HepG2 (cell line): ENCODE measurements at regions not wholly inside any gene's neighbourhood (a gene's known extent, or its start where the extent isn't known, plus 50 kb on each side); places are given as distances from the start of the nearest gene placed in this dataset.
A peak's percentile ranks its signal among the peaks of the same experiment; 100 is the strongest.

Source experiments
- ARID3A ChIP-seq: IDR thresholded peaks from 2 replicates; pipeline ENCODE4 v1.6.1; 2012; ENCODE audit warnings: low read depth, low read length, improper control_type of control experiment
- BCL6 ChIP-seq: IDR thresholded peaks from 2 replicates; pipeline ENCODE4 v1.6.1; 2016; ENCODE audit warnings: missing genetic modification reagents, missing compliant biosample characterization
- CC2D1A ChIP-seq: sonication (generic); formaldehyde crosslinking; IDR thresholded peaks from 2 replicates; pipeline ENCODE4 v1.8.1; 2023; ENCODE audit warnings: mild to moderate bottlenecking, missing genetic modification reagents
- CHD2 ChIP-seq: IDR thresholded peaks from 2 replicates; pipeline ENCODE4 v1.6.1; 2011; ENCODE audit warnings: low read depth, low read length, improper control_type of control experiment
- FOXJ3 ChIP-seq: sonication (generic); formaldehyde crosslinking; IDR thresholded peaks from 2 replicates; pipeline ENCODE4 v1.4.0; 2020; ENCODE audit warnings: missing genetic modification reagents, mild to moderate bottlenecking, borderline replicate concordance
- HOMEZ ChIP-seq: IDR thresholded peaks from 2 replicates; pipeline ENCODE4 v1.6.1; 2016; ENCODE audit warnings: low read depth
- IKZF1 ChIP-seq: fragments of 450-650 bp; IDR thresholded peaks from 2 replicates; pipeline ENCODE4 v1.7.1; 2016
- JUN ChIP-seq: sonication (generic); formaldehyde crosslinking; IDR thresholded peaks from 2 replicates; pipeline ENCODE4 v1.4.0; 2020; ENCODE audit warnings: mild to moderate bottlenecking, missing genetic modification reagents
- MTF2 ChIP-seq: sonication (generic); formaldehyde crosslinking; IDR thresholded peaks from 2 replicates; pipeline ENCODE4 v1.5.0; 2020; ENCODE audit warnings: missing genetic modification reagents, borderline replicate concordance
- NCOA2 ChIP-seq: sonication (generic); formaldehyde crosslinking; IDR thresholded peaks from 2 replicates; pipeline ENCODE4 v1.8.0; 2022; ENCODE audit warnings: inconsistent platforms
- NFIC ChIP-seq: IDR thresholded peaks from 2 replicates; pipeline ENCODE4 v1.6.1; 2012; ENCODE audit warnings: mild to moderate bottlenecking, low read length, inconsistent platforms
- NR2F6 ChIP-seq, 2 experiments: IDR thresholded peaks; 2 replicates each; pipeline ENCODE4 v1.6.1; 2016; ENCODE audit warnings: antibody characterized with exemption in 1 of 2, mild to moderate bottlenecking in 1 of 2
- RXRA ChIP-seq: sonication (generic); formaldehyde crosslinking; IDR thresholded peaks from 2 replicates; pipeline ENCODE4 v1.5.1; 2020; ENCODE audit warnings: missing genetic modification reagents
- SKI ChIP-seq: fragments of 450-650 bp; IDR thresholded peaks from one replicate; pipeline ENCODE4 v1.6.1; 2018; ENCODE audit warnings: mild to moderate bottlenecking; ENCODE audit not compliant: partially characterized antibody
- SOX13 ChIP-seq, 3 experiments: fragments of 450-650 bp in 1 of 3; sonication (generic) in 1 of 3; formaldehyde crosslinking in 1 of 3; IDR thresholded peaks in 2 of 3; conservative IDR thresholded peaks in 1 of 3; 2 replicates each; pipeline versions ENCODE4 v1.5.0 to v1.6.1; 2016 to 2020; ENCODE audit warnings: antibody characterized with exemption in 1 of 3, mild to moderate bottlenecking in 1 of 3, missing compliant biosample characterization in 1 of 3, missing genetic modification reagents in 1 of 3, moderate library complexity in 1 of 3
- SP1 ChIP-seq, 2 experiments: fragments of 450-650 bp in 1 of 2; sonication (generic) in 1 of 2; formaldehyde crosslinking in 1 of 2; IDR thresholded peaks; 2 replicates each; pipeline versions ENCODE4 v1.4.0 to v1.6.1; 2016 to 2020; ENCODE audit warnings: missing genetic modification reagents in 1 of 2
- SP140L ChIP-seq: sonication (generic); formaldehyde crosslinking; IDR thresholded peaks from 2 replicates; pipeline ENCODE4 v1.4.0; 2020; ENCODE audit warnings: missing genetic modification reagents, borderline replicate concordance
- STAT5B ChIP-seq: sonication (generic); formaldehyde crosslinking; IDR thresholded peaks from 2 replicates; pipeline ENCODE4 v1.4.0; 2020; ENCODE audit warnings: missing genetic modification reagents
- TFDP2 ChIP-seq: sonication (generic); formaldehyde crosslinking; IDR thresholded peaks from 2 replicates; pipeline ENCODE4 v1.4.0; 2020; ENCODE audit warnings: missing genetic modification reagents
- THAP11 ChIP-seq: IDR thresholded peaks from 2 replicates; pipeline ENCODE4 v1.6.1; 2016; ENCODE audit warnings: missing biosample characterization, missing genetic modification reagents
- ZFP82 ChIP-seq: sonication (generic); formaldehyde crosslinking; IDR thresholded peaks from 2 replicates; pipeline ENCODE4 v1.5.1; 2020; ENCODE audit warnings: mild to moderate bottlenecking, missing genetic modification reagents, borderline replicate concordance
- ZNF256 ChIP-seq: sonication (generic); formaldehyde crosslinking; conservative IDR thresholded peaks from 2 replicates; pipeline ENCODE4 v1.4.0; 2020; ENCODE audit warnings: missing genetic modification reagents
- ZNF263 ChIP-seq: sonication (generic); formaldehyde crosslinking; IDR thresholded peaks from 2 replicates; pipeline ENCODE4 v1.4.0; 2020; ENCODE audit warnings: missing genetic modification reagents
- ZNF329 ChIP-seq: sonication (generic); formaldehyde crosslinking; IDR thresholded peaks from 2 replicates; pipeline ENCODE4 v1.9.0; 2021; ENCODE audit warnings: low read depth, mild to moderate bottlenecking, missing genetic modification reagents
- ZNF775 ChIP-seq: sonication (generic); formaldehyde crosslinking; IDR thresholded peaks from 2 replicates; pipeline ENCODE4 v1.4.0; 2020; ENCODE audit warnings: missing genetic modification reagents, mild to moderate bottlenecking, moderate library complexity, borderline replicate concordance
- TF ChIP-seq, protein P1 (sequence below): sonication (generic); formaldehyde crosslinking; IDR thresholded peaks from 2 replicates; pipeline ENCODE4 v1.4.0; 2020; ENCODE audit warnings: missing genetic modification reagents

DNA sequence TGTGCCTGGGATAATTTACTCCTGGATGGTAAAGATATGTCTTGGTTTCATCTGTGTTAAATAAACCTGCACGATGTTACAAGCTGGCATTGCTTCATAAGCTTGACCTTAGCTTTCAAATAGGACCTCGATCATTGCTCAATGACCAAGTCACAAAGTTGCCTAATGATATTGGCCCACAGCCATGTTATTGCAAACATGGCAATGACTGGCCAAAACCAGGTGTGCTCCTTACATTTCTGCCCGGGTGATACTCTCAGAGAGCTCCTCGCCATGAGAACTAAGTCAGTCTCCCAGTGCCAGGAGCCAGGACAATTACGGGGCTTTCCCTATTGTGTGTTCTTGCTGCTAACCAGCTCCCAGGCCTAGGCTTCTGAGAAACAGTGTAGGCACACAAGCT is 72.5 kb upstream of the CYP1B1 start (continued):
- TF ChIP-seq ARID3A, result peak; percentile 40; the same call in 1 of the 2 replicates
- no peak for TF ChIP-seq ZNF775 (CRISPR knock-in tag)
- TF ChIP-seq THAP11 (CRISPR knock-in tag), result peak; percentile 62
- TF ChIP-seq, protein P1, sequence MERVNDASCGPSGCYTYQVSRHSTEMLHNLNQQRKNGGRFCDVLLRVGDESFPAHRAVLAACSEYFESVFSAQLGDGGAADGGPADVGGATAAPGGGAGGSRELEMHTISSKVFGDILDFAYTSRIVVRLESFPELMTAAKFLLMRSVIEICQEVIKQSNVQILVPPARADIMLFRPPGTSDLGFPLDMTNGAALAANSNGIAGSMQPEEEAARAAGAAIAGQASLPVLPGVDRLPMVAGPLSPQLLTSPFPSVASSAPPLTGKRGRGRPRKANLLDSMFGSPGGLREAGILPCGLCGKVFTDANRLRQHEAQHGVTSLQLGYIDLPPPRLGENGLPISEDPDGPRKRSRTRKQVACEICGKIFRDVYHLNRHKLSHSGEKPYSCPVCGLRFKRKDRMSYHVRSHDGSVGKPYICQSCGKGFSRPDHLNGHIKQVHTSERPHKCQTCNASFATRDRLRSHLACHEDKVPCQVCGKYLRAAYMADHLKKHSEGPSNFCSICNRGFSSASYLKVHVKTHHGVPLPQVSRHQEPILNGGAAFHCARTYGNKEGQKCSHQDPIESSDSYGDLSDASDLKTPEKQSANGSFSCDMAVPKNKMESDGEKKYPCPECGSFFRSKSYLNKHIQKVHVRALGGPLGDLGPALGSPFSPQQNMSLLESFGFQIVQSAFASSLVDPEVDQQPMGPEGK (CRISPR knock-in tag), result 0 out of 2 replicates have a peak, but pooled peaks have one; percentile 12
- no peak for TF ChIP-seq HOMEZ (CRISPR knock-in tag)
- no peak for TF ChIP-seq STAT5B (CRISPR knock-in tag)
- TF ChIP-seq NFIC, result peak; percentile 80
- peak; percentile 37; the same call in 1 of the 2 replicates for TF ChIP-seq NCOA2 (CRISPR knock-in tag)
- no peak for TF ChIP-seq ZNF329
- TF ChIP-seq IKZF1, result no peak
- TF ChIP-seq RXRA (CRISPR knock-in tag), result peak; percentile 17; the same call in 1 of the 2 replicates
- no peak for TF ChIP-seq CHD2
- TF ChIP-seq CC2D1A, result no peak
- peak; percentile 64 for TF ChIP-seq BCL6 (CRISPR knock-in tag)
- TF ChIP-seq JUN (CRISPR knock-in tag), result no peak
- TF ChIP-seq TFDP2 (CRISPR knock-in tag), result no peak
- no peak for TF ChIP-seq SP1 (IDR thresholded peaks at IDR 0.05)
- no peak for TF ChIP-seq SP1 (CRISPR knock-in tag; IDR thresholded peaks at IDR 0.05)
- no peak for TF ChIP-seq MTF2
- TF ChIP-seq NR2F6 (IDR thresholded peaks at IDR 0.05), result peak; percentile 79
- TF ChIP-seq NR2F6 (CRISPR knock-in tag; IDR thresholded peaks at IDR 0.05), result peak; percentile 88
- no peak for TF ChIP-seq ZFP82 (CRISPR knock-in tag)
- no peak for TF ChIP-seq SOX13 (IDR thresholded peaks at IDR 0.05)
- TF ChIP-seq SOX13 (CRISPR knock-in tag; conservative IDR thresholded peaks at IDR 0.05 in 1 of 2, IDR thresholded peaks at IDR 0.05 in 1 of 2), result peak in 1 of 2 experiments; percentile 42; a peak in 1 of 4 replicates
- 0 out of 2 replicates have a peak, but pooled peaks have one; percentile 37 for TF ChIP-seq ZNF256 (CRISPR knock-in tag)
- peak; percentile 54; the same call in 1 of the 2 replicates for TF ChIP-seq FOXJ3 (CRISPR knock-in tag)
- 0 out of 2 replicates have a peak, but pooled peaks have one; percentile 68 for TF ChIP-seq SP140L
- no peak for TF ChIP-seq ZNF263 (CRISPR knock-in tag)
- peak; percentile 48 for TF ChIP-seq SKI
